SU-DHL-6 (cell line): ENCODE measurements at regions not wholly inside any gene's neighbourhood (a gene's known extent, or its start where the extent isn't known, plus 50 kb on each side); places are given as distances from the start of the nearest gene placed in this dataset.

ENCODE experiments used
- CTCF ChIP-seq: fragments of 200-600 bp; sonication (generic); IDR thresholded peaks from one replicate; pipeline ENCODE4 v1.5.1; 2017; ENCODE audit warnings: antibody characterized with exemption, mild to moderate bottlenecking, low read length, moderate library complexity; ENCODE audit not compliant: insufficient read depth, poor library complexity, severe bottlenecking
- EZH2phosphoT487 ChIP-seq: fragments of 200-600 bp; sonication (generic), shearing (Covaris generic); conservative IDR thresholded peaks from 2 replicates; pipeline ENCODE4 v1.6.1; 2018; ENCODE audit warnings: mild to moderate bottlenecking, antibody characterized with exemption, low read length, moderate library complexity, mixed read lengths

- no peak for TF ChIP-seq CTCF
- no peak for TF ChIP-seq EZH2phosphoT487
Measured at GRCh38 chr13:99061411-99061810, 83.5 kb upstream of the DOCK9 start.
